GM18870 (cell line): ENCODE measurements at regions not wholly inside any gene's neighbourhood (a gene's known extent, or its start where the extent isn't known, plus 50 kb on each side); places are given as distances from the start of the nearest gene placed in this dataset.

Experiments
- ATAC-seq: cut with Tn5 transposase; IDR thresholded peaks from one replicate; pipeline ENCODE4 v1.9.1; 2021; ENCODE audit warnings: moderate library complexity; ENCODE audit not compliant: unreplicated experiment

DNA sequence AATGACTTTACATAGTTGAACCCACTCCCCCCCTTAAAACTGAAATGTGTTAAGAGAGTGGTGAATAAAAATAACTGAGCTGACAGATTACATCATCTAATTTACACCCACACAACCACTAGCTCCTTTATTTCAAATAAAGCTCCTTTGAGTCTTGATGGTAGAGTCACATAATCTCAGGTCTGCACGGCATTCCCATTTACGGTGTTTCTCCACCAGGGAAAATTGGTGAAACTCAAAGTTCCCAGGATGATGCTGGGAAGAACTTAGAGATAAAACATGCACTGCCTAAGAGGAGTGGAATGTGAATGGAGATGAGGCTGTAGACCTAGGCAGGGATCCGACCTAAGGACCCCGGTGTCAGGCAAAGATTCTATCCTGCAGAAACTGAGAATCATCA is 727.8 kb upstream of the ADAMTS5 start:
- no peak for ATAC-seq

DNA sequence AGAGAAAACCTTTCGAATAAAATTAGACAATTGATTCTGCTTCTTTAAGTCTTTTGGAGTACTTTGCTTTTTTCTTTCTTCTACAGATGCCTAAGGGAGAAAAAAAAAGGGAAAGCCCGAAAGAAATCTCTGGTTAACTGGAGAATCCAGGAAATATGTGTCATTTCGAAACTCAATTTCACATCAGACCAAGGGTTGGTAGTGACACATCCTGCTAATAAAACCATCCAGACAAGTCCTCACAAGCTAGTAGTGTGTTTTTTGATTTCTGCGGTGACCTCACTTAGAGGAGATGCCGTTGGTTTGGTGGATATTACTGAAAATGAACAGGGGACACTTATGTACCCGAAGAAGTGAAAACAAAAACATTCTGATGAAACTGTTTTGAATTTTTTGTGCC is 726.5 kb upstream of the ADAMTS5 start:
- ATAC-seq, result no peak

DNA sequence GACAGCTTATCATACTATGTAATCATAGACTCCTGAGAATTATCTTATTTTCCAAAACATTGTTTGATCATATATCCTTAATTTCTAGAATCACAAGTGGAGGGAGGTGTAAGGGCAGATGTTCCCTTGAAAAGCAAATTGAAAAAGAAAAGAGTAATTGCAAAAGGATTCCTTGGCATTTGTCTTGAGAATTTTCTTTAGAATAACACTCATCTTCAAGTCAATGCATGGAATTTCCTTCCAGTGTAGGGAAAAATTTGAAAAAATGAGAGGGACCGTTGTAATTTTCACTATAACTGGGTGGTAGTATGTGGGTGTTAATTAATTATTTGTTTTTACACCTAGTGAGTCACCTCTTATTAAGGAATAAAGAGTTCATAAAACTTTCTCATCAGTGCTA is 724.6 kb upstream of the ADAMTS5 start:
- ATAC-seq, result no peak

DNA sequence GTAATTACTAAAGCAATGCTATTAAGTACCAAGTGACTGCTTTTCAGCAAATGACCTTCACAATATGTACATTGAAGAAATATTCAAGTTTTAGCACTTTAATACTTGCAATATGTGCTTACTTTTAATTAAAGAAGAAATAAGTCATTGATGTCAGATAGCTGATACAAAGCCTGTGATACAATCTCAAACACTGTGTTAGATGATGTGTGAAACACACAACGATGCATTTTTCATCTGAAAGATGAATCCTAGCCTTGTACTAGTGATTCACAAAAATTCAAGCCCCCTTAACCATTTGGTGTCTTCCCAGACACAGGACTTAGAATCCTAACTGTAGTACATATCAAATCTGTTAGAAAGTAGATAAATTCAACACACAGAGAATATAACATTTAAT is 724.1 kb upstream of the ADAMTS5 start:
- no peak for ATAC-seq

DNA sequence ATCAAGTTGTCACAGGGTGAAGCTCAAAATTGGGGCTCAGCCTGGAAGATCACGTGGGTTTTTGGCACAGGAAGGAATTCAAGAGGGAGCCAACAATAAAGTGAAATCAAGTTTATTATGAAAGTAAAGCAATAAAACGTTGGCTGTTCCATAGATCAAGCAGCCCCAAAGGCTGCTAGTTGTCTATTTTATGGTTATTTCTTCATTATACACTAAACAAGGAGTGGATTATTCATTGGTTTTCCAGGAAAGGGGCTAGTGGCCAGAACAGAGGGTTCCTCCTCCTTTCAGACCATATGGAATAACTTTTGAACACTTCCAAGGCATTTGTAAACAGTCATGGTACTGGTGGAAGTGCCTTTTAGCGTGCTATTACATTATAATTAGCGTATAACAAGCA is 723.5 kb upstream of the ADAMTS5 start:
- no peak for ATAC-seq

DNA sequence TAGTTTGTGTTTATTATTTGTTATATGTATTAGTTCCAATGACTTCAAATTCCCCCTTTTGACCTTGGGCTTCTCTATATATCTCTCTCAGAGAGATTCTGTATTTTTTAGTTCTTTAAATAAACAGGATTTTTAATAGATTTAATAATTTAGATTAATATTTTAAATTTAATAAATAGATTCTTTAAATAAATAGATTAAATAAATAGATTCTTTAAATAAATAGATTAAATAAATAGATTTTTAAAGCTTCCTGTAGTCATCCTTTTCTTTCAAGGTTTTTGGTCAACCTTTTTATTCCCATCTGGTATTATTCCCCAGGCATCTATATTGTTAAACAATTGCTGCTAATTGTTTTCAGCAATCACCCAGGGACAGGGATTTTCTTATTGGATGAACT is 721.9 kb upstream of the ADAMTS5 start:
- ATAC-seq, result no peak

DNA sequence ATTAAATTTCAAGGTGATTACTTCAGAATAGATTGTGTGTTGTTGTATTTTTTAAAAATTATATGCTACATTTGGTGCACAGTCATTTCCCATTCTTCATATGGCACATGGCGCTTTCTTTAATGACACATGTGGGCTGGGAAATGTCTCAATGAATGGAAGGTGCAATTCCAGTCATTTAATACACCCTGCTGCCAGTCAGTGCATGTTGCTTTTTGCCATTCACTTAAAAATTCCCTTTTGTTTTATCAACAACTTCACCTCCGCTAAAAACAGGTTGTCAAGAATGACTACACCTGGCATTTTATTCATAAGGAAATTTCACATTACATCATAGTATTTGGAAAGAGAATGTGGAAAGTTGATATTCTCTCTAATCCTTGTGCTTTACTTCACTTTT is 716.4 kb upstream of the ADAMTS5 start:
- ATAC-seq, result no peak

DNA sequence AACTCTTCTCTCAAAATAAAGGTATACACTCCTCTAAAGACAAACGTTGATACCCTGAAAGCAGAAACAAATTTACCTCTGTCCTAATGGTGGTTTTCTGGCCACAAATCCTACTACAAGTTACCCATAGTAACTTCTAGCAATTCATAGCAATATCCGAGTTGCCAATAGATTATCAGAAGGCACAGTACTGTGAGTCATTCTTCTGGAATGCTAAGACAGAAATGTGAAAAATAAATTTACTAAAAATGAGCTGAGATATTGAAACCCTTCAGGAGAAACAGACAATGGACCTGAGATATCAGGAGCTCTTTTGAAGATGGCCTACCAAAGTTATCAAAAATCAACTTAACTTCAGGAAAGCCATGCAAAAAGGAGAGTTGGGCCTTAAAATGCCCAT is 715.0 kb upstream of the ADAMTS5 start:
- ATAC-seq, result no peak

DNA sequence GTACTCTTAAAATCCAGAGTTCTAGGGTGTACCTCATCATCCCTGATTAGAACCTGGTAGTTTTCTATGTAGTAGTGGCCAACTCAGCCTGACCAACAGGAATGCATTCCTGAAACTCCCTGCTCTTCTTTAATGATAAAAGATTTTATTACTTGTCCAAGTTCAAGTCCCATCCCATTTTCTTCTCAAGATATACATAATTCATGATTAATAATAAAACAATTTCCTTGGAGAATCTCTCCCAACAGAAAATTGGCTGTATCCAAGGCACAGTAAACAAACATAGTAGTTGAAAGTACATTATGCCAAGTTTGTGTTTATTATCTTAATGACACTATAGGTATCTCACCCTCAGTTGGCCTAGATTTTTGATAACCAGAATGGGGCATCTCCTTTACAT is 714.1 kb upstream of the ADAMTS5 start:
- ATAC-seq, result no peak

DNA sequence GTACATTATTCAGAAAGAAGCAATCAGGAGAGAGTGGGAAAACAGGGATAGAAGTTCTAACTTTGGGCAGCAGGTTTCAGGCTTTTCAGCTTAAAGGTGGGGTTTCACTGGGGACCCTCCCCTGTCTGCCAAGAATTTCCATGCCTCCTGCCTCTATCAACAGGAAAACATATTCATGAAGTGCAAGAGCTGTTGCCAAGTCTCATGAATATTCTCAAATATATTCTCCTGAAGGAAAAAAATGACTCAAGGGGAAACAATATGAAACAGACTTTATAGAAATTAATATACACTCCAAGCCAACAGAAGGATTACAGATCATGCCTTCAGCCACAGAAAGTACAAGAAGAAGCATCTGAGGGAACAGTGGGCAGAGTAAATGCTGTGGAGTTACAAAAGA is 713.3 kb upstream of the ADAMTS5 start:
- ATAC-seq, result no peak

DNA sequence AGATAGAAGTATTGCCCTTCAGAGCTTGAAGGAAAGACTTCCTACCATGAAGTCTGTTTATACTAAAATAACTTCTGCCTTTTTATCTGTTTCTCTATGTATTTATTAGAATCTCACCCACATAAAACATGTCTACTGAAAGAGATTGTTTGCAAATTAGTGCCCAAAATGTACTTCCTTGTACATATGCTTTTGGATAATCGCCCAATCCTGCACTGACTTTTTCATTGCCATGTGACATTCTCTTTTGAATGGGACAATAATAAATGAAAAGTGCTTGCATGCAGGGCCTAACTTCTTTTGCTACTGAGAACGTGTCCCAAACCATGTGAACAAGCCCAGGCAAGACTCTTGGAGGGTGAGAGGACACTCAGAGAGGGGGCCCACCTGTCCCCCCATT is 711.6 kb upstream of the ADAMTS5 start:
- ATAC-seq, result no peak

DNA sequence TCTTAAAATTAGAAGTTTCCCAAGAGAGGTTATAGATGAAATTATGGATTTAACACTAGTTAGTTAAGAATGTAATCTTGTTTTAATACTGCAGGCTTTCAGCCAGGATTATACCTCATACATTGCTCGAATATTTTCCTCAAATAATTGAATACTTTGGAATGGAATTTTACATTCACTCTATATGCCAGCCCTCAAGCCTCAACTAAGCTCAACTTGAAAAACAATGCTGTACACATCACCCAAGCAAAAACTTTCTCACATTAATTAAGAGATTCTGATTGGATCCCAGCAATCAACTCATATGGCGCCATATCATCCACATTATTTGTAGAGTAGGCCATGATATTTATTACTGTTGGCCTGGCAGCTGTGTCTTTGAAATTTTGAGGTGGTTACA is 710.7 kb upstream of the ADAMTS5 start:
- no peak for ATAC-seq

DNA sequence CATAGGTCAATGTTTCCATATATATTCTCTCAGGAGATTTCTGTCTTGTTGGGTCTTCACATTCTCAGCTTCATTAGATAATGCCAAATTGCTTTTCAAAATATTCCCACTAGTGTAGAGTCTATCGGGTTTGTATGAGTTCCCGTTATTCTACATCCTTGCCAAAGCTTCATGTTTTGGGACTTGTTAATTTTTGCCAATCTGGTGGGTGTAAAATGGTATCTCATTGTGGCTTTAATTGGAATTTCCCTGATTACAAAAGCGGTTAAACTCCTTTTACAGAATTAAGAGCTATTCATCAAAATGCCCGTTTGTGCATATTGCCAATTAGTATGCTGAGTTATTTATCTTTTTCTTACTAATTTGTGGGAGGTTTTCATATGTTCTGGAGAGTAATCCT is 708.4 kb upstream of the ADAMTS5 start:
- ATAC-seq, result no peak

DNA sequence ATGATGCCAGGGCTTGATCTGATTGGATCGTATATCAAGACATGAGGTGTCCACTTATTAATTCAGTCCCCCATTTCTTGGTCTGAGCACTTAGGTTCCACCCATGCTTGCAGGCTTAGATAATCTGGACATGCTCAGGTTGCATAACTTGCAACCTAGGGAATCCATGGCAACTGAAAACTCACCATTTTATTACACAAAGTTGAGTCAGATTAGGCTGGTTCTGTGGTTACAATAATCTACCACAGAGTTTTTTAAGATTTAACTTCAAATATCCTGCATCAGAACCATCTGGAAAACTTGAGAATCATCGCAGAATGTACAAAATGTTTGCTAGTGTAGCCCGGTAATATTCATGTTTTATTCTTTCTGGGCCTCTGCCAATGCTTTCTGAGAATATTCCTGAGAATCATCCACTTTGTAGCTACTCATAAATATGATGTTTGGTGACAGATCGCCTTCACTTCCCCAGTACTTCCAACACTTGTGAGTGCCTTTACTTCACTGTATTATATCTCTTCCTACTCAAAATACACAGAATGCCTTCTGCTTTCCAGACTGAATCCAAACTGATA is 707.2 kb upstream of the ADAMTS5 start:
- no peak for ATAC-seq

DNA sequence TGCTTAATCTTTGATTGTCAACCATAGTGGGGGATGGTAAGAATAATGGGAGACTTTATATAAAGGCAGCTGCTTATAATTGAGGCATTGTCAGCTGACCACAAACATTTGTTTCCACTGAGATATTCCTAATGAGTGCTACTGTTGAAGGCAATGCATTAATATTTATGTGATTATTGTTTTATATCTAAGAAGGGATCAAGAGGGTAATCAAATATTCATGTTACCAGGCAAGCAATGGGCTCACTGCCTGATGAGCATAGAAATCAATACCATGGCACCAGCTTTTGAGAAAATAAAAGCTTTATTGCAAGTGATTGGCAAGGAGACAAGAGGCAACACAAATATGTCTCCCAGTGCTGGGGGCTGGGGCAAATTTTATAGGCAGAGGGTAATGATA is 706.7 kb upstream of the ADAMTS5 start:
- ATAC-seq, result no peak

DNA sequence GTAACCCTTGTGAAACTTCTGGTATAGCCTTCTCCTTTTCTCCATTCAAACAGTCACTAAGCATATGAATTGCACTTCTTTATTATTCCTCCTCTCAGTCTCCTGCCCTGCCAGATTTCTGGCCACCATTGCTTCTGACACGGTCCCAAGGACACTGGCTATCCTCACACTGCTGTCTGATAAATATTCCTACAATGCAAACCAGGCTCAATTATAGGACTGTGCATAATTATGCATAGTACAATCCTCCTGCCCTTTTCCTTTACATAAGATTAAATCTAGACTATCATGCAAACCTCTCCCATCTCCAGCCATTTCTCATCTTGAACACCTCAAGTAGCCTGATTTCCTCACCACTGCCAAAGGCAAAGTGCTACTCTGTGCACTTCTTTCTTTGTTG is 704.3 kb upstream of the ADAMTS5 start:
- no peak for ATAC-seq

DNA sequence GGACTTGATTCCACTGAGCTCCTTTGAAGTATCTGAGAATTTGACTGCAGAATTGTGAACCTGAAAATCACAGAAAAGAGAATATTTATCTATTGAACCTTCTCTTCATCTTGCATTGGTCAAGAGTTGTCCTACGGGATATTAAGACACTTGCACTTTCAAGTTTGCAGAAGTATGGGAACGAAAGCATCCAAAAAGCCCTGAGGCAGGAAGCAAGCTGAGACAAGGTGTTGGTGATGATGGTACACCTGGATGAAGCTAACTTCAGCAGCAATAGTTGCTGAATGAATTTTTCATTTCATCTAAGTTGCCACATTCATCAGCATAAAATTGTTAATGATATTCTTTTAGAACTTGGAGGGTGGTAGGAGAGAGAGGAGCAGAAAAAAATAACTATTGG is 686.6 kb upstream of the ADAMTS5 start:
- ATAC-seq, result no peak

DNA sequence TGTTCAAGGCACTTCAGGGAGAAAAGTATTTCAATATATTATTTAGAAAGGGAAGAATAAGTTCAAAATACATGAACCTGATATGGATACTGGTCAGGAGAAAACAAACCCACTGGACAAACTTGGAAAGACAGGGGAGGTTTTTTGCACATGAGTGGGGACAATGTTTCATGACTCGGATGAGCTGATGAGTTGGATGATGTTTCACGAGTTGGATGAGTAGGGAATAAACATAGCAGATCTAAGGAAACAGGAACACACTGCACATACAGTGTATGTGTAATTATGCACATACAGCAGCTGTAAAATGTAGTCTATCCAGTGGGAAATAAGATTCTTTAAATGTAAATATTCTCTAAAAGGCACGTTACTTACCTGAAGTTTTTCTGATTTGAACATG is 682.9 kb upstream of the ADAMTS5 start:
- no peak for ATAC-seq

DNA sequence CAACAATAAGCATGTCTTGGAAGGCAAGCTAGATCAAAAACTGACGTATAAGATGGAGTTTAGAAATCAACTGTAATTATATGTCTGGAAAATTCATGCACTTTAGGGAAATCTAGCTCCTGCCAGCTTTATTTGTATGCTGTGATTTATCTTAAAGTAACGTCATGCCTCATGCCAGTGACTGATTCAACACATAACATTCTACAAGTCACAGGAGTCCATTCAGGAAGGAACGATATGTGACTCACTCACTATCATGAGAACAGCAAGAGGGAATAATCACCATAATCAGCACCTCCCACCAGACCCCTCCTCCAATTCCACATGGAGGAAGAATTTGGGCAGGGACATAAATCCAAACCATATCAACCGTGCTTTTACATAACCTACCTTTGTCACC is 682.4 kb upstream of the ADAMTS5 start:
- no peak for ATAC-seq

DNA sequence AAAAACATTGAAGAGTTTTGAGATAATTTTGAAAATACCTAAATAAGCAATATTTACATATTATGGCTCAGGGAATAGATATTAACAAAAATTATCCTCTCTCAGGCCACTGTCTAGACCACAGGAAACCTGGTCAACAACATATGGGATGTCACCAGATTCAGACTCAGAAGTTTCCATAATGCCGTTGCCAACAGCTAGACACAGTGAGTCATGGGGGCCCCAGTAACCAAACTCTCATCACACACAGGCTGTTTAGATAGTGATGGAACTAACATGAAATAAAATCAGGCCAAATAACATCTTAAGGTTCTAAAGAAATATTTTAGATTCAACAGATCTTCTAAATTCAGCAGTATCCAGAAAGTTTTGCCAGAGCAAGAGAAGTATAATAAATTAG is 681.7 kb upstream of the ADAMTS5 start:
- ATAC-seq, result no peak

DNA sequence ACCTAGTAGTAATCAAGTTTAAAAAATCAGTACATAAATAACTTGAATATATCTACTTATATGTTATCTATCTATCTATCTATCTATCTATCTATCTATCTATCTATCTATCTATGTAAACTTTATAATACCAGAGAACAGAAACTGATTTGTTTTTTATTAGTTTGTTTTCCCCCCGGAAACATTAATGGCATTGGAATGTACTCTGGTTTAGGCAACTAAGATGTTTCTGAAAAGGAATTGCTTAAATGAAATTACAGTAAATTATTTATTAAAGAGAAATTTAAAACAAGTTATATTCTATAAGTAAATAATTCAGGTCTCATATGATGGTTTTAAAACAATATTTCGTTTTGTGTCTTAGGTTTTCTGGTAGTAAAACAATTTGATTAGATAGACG is 681.0 kb upstream of the ADAMTS5 start:
- no peak for ATAC-seq

DNA sequence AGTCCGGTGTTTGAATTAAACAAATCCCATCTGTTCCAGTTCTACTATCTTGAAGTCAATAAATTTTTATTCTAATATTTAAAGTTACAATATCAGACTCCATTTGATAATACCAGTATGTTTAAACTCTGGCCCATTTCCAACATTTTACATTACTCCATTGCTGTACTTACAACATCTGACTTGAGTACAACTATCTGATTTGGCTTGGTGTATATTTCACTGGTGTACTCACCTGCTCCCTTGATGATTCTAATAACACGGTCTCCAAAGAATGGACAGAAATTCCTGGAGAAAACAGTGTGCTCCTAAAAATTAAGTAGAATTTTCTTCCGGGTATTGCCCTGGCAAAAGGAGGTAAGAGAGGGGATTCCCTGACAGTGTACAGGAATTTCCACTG is 680.5 kb upstream of the ADAMTS5 start:
- no peak for ATAC-seq

DNA sequence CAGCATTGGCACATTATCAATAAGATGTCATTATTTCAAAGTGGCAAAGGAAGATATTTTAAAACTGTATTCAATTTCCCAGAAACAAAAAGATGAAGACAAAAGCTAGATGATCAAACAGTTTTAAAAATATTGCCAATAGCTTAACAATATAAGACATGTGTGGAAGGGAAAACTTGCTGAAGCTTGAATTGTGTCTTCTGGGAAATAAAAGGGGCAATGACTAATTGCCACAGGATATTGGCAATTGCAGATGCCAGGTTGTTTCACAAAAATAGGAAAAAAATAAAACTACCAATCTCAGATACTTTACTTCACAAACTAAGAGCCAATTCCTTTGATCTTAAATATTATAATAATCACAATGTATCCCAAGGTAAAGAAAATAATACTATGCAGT is 679.8 kb upstream of the ADAMTS5 start:
- no peak for ATAC-seq

DNA sequence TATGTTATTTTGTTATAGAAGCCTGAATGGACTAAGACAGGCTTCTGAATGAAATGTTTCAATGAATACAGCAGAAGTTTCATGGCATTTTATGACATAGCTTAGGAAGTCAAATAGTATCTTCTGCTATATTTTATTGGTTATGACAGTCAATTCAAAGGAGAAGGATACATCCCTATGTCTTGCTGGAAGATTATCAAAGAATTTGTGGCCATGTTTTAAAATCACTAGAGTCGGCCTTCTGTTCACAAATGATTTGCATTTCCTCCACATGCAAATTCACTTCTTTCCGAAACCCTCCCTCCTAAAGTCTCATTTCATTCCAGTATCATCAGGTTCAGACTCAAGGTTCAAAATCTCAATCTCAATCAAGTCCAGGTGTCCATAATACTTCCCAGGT is 679.2 kb upstream of the ADAMTS5 start:
- no peak for ATAC-seq
